ENCODE measurements at regions not wholly inside any gene's neighbourhood (a gene's known extent, or its start where the extent isn't known, plus 50 kb on each side); places are given as distances from the start of the nearest gene placed in this dataset.

GRCh38 chr2:128399690-128400291 is 81.1 kb upstream of the HS6ST1 start:
- in situ Hi-C loops (cut with MboI; ENCODE audit: low sequenced_read_pairs), result no loop called here

DNA sequence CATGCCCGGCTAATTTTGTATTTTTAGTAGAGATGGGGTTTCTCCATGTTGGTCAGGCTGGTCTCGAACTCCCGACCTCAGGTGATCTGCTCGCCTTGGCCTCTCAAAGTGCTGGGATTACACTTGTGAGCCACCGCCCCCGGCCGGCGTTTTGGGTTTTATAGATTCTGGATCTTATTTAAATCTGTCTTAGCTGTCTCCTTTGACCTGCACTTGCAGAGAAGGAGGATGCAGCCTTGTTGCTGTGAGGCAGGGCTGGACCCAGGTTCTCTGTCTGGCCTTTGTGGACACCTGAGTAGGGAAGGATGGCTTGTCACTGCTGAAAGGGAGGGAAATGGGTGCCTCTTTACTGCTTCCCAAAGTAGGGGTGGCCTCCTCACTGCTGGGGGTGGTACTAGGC is 83.0 kb upstream of the HS6ST1 start:
- in situ Hi-C loops (cut with MboI; ENCODE audit: low sequenced_read_pairs), result no loop called here

DNA sequence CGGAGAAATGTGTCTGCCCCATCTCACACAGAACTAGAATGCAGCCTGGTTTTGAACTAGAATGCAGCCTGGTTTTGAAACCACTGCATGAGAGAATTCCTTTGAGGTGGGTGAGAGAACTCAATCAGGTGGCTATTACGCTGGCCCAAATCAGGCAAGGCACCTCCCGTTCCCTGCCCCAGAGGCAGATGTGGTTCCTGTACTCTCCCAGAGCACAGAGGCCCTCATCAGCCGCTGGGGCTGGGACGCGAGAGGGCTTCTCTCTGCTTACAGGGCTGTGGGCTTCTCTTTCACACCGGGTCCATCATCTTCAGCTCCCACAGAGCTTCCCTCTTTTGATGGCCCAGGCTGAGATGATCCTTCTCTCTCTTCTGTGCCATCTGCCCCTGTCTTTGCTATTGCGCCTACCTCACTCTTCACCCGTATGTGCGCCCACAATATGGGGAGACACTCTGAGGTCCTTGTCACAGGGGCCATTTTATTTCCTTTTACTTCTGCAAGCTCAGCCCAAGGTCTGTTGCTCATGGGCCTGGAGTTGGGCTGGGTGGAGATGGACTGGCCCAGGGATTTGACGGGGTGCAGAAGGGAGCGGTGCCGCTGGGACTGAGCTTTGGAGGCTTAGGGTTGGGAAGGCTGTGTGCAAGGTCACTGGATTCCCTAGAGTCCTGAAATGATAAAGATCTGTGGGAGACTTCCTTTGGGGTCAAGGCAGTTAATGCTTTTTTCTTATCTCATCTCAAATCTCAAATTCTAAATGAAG is 84.4 kb upstream of the HS6ST1 start:
- in situ Hi-C loops (cut with MboI; ENCODE audit: low sequenced_read_pairs), result no loop called here

DNA sequence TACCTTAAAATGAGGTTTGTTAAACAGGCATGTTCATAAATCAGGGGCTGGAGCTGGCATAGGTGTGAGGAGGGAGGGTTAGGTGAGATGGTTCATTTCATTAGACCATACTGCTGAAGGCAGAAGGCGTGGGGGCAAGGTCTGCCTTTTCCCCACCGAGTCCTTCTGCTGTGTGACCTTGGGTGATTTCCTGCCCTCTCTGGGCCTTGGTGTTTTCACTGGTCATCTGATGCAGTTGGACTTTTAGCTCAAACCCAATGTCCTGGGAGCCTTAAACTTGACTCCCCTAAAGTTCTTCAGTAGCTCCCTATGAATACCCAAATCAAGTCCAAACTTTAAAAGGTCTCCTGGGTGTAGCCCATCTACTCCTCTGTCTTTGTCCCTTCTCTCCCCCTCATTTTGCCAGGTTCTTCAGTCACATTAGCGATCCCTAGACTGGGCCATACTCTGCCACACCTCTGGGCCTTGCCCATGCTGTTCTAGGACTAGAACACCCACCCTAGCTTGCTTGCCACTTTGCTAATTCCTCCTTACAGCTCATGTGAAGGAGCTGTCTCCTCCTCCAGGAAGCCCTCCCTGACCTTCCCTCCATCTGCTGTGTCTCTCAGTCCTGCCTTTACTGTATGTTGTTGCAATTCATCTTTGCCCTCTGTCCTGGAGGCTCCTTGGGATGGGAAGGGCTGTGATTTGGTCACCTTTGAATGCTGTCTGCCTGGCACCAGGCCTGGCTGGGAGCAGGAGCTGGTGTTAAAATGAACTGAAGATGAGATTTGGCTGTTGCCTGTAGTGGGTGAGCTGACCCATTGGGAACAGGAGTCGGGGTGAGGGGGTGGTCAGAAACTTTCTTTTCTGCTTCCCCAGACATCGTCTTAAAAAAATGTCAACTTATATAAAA is 85.4 kb upstream of the HS6ST1 start:
- in situ Hi-C loops (cut with MboI; ENCODE audit: low sequenced_read_pairs), result no loop called here

DNA sequence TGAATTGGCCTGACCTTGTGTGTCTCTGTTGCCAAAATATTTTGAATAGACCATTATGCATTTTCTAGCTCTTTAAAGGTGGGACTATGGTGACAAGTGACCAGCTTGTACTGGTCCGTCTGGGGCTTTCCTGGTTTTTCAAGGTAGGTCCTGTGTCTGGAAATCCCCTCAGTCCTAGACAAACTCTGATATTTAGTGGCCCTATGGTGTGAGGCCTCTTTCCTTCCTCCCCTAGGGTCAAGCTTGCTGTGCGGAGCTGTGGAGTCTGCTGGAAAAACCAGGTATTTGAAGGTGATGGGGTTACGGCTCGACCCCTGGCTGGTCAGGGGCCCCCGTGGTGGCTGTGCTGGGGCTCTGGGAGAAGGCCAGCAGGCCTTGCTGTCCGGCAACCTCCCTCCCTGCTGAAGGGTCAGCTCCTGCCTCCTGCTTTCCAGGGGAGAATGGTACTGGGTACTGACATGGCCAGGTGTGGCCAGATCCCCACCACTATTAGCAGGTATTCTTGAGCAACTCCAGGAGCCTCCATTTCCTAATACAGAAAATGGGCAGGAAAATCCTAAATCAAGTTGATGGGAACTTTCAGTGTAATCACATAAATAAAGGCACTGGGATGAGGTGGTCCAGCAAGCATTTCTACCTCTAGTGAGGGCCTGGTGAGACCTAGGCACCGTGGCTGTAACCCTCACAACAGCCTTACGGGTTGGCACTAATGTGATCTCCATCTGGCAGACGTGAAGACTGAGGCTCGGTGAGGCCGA is 86.2 kb upstream of the HS6ST1 start:
- in situ Hi-C loops (cut with MboI; ENCODE audit: low sequenced_read_pairs), result no loop called here

DNA sequence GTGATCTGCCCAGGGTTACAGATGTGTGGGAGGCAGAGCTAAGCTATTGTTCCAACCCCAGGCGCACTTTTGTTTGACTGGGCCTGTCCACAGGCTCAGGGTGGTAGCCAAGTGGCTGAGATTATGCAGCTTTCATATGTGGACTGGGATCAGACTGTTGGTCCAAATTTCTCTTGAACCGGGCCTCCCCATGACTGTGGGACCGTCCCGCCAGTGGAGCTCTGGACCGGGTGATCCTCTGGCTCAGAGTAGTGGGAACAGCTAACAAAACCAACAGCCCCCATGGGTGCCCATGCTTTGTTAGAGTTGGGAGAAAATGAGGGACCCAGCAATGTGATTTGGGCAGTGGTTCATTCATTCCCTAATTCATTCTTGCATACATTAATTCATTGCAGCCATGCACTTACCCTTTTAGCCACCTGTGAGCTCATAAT is 86.8 kb upstream of the HS6ST1 start:
- in situ Hi-C loops (cut with MboI; ENCODE audit: low sequenced_read_pairs), result no loop called here

GRCh38 chr2:128405981-128406613 is 87.4 kb upstream of the HS6ST1 start:
- in situ Hi-C loops (cut with MboI; ENCODE audit: low sequenced_read_pairs), result no loop called here

- in situ Hi-C loops (cut with MboI; ENCODE audit: low sequenced_read_pairs), result no loop called here
These were observed 88.3 kb upstream of the HS6ST1 start for GRCh38 chr2:128406736-128407554.

DNA sequence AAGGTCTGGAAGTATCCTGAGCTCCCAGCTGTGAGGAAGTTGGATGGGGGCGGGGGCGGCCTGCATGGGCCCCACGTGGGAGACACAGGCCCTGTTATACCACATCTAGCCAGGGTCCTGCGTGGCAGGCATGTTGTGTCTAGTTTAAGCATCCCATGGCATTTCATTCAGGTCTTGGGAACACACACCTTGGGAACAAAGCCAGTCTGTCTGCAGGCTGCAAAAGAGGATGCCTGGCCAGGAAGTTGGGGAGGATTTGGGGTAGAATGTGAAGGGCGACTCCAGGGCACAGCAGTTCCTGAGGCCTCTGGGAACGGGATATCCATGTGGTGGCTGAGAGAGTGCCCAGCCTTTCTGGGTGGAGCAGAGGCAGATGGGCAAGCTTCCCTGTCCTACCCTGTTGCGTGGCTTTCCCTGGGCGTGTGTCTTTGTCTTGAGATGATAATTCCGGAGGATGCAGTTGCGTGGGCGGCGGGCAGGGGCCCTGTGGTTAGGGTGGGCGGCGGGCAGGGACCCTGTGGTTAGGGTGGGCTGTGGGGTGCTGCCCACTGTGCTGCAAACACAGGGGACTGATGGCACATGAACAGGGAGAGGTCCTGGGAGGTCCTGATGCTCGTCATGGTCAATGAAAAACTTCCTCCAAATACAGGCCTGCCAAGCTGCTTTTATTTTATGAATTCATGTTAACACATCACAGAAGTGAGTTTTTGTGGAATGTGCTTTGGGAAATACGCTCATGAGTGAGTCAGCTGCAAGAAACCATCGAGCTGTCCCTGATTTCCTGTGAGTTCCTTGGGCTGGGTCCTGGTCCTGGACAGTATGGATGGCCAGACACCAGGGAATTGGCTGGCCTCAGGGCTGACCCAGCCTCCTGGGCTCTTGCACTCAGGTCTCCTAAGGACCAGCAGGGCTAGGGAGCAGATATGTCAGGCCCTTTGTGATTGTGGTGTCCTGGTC is 90.0 kb upstream of the HS6ST1 start:
- in situ Hi-C loops (cut with MboI; ENCODE audit: low sequenced_read_pairs), result no loop called here

DNA sequence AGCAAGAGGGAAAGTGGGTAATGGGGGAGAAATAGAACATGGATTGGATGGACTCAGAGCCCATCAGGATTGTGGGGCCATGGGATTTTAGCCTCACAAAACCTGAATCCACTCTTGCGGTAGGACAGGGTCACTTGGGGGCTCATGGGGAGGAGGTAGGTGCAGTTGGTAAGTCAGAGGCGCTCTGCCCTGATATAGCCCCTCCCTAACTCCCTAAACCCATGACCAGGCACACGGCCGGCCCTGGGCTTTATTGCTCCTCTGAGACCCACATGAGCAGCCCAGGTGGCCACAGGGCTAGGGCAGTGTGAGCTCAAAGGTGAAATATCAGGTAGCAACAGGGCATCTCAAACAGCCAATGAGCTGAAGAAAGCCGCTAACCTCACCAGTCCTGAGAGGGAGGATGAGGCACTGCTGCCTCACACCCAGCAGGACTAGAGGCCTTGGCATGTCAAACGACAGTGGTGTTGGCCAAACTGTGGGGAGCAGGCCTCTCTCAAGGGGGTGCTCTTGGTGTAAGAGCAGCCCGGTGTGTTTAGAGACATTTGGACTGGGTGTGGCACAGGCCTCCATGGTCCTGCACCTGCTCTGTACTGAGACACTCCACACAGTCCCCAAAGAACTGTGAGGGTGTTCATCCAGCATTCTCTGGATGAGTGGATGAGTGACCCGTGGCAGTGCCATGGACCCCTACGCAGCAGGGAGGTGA is 90.8 kb upstream of the HS6ST1 start:
- in situ Hi-C loops (cut with MboI; ENCODE audit: low sequenced_read_pairs), result no loop called here

GRCh38 chr2:128410035-128410757 is 91.5 kb upstream of the HS6ST1 start:
- in situ Hi-C loops (cut with MboI; ENCODE audit: low sequenced_read_pairs), result no loop called here

- in situ Hi-C loops (cut with MboI; ENCODE audit: low sequenced_read_pairs), result no loop called here
These were observed 92.1 kb upstream of the HS6ST1 start for GRCh38 chr2:128410758-128411215.

DNA sequence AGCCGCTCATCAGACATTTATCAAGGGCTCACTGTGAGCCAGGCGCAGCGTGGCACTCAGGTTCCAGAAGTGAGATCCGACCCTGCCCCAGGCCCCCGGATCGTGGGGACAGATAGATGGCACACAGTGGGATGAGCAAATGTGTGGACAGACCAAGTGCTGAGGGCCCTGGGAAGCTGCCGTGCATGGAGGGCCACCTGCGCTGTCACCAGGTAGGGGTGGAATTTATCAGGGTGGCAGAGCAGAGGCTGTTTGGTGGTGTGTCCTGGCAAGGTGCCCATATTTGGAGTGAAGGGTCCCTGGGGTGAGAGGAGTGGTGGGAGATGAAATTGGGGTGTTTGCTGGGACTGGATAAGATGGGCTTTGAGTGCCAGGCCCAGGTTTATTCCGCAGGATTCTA is 92.8 kb upstream of the HS6ST1 start:
- in situ Hi-C loops (cut with MboI; ENCODE audit: low sequenced_read_pairs), result no loop called here

GRCh38 chr2:128412181-128412871 is 93.7 kb upstream of the HS6ST1 start:
- in situ Hi-C loops (cut with MboI; ENCODE audit: low sequenced_read_pairs), result no loop called here

GRCh38 chr2:128413014-128413717 is 94.5 kb upstream of the HS6ST1 start:
- in situ Hi-C loops (cut with MboI; ENCODE audit: low sequenced_read_pairs), result no loop called here

Data from HL-60/S4 (cell line).